ENCODE measurements at regions not wholly inside any gene's neighbourhood (a gene's known extent, or its start where the extent isn't known, plus 50 kb on each side); places are given as distances from the start of the nearest gene placed in this dataset.

- CTCF ChIA-PET = interaction anchor here (0.7 kb wide), 1 partner anchor 421 kb away, joined by 3 read pairs; no protein-coding TSS in a partner anchor
Observed at GRCh38 chr2:147660680-147661079, 184.1 kb upstream of the ACVR2A start.

GRCh38 chr2:147659051-147659450 lies 185.8 kb upstream of the ACVR2A start:
- Histone ChIP-seq H3K36me3 (ENCODE audit: control insufficient read depth in 2 of 2, insufficient read depth in 1 of 2, low read length in 2 of 2) (no peaks in the 10 kb centered on the region), H3K27ac (ENCODE audit: extremely low read depth, low read depth, low read length) (no peak overlapping the region), H3K4me1 (ENCODE audit: control insufficient read depth, insufficient read depth, low read length) (no peaks in the 10 kb centered on the region), H3K9me3 (ENCODE audit: control insufficient read depth, insufficient read depth, low read depth, low read length) (no peaks in the 10 kb centered on the region), H3K4me3 (ENCODE audit: low read depth, low read length) (no peak overlapping the region)
- ChIA-PET CTCF (no interaction called here), POLR2A (no interaction called here)
- no peak for TF ChIP-seq ZNF394 (tag by site-specific recombination; IDR thresholded peaks at IDR 0.05; ENCODE audit: borderline replicate concordance)
- no peak for TF ChIP-seq SETDB1 (IDR thresholded peaks at IDR 0.05; ENCODE audit: insufficient read length, low read length)
- no peak for TF ChIP-seq ZNF112 (tag by site-specific recombination; IDR thresholded peaks at IDR 0.05)
- no peak for TF ChIP-seq BCL11B (tag by site-specific recombination; IDR thresholded peaks at IDR 0.05; ENCODE audit: low read depth)
- TF ChIP-seq ZNF404 (tag by site-specific recombination; IDR thresholded peaks at IDR 0.05) = no peak
- no peak for TF ChIP-seq PATZ1 (tag by site-specific recombination; IDR thresholded peaks at IDR 0.05)
- TF ChIP-seq ZNF571 (tag by site-specific recombination; IDR thresholded peaks at IDR 0.05) = no peak
- no peak for TF ChIP-seq ZNF426 (tag by site-specific recombination; IDR thresholded peaks at IDR 0.05)
- TF ChIP-seq ZNF391 (tag by site-specific recombination; IDR thresholded peaks at IDR 0.05; ENCODE audit: borderline replicate concordance, low read depth) = no peak
- no peak for TF ChIP-seq PRDM2 (tag by site-specific recombination; IDR thresholded peaks at IDR 0.05; ENCODE audit: borderline replicate concordance)
- TF ChIP-seq ZNF16 (tag by site-specific recombination; IDR thresholded peaks at IDR 0.05; ENCODE audit: low read depth) = no peak
- TF ChIP-seq ZNF658 (tag by site-specific recombination; IDR thresholded peaks at IDR 0.05) = no peak
- TF ChIP-seq ZBTB6 (tag by site-specific recombination; IDR thresholded peaks at IDR 0.05) = no peak
- TF ChIP-seq ZNF148 (tag by site-specific recombination; IDR thresholded peaks at IDR 0.05; ENCODE audit: borderline replicate concordance) = no peak
- no peak for TF ChIP-seq ZNF157 (tag by site-specific recombination; IDR thresholded peaks at IDR 0.05)

More at GRCh38 chr2:147660680-147661079, 184.1 kb upstream of the ACVR2A start:
- no peaks in the 10 kb centered on the region for H3K4me1 ChIP-seq (ENCODE audit: control insufficient read depth, insufficient read depth, low read length)
- no peak overlapping the region for H3K4me3 ChIP-seq (ENCODE audit: low read depth, low read length)
- no peak for TF ChIP-seq ZBTB44 (tag by site-specific recombination; IDR thresholded peaks at IDR 0.05)
- no peak for TF ChIP-seq SETDB1 (IDR thresholded peaks at IDR 0.05; ENCODE audit: insufficient read length, low read length)
- TF ChIP-seq ZNF23 (tag by site-specific recombination; IDR thresholded peaks at IDR 0.05; ENCODE audit: borderline replicate concordance) = no peak
- no peak for TF ChIP-seq KLF16 (tag by site-specific recombination; IDR thresholded peaks at IDR 0.05)
- no peak for TF ChIP-seq ZNF621 (tag by site-specific recombination; IDR thresholded peaks at IDR 0.05)
- TF ChIP-seq ZNF792 (tag by site-specific recombination; IDR thresholded peaks at IDR 0.05) = no peak
- no peak for TF ChIP-seq ZNF560 (tag by site-specific recombination; IDR thresholded peaks at IDR 0.05; ENCODE audit: borderline replicate concordance)
- TF ChIP-seq TCF7L2 (IDR thresholded peaks at IDR 0.05; ENCODE audit: borderline replicate concordance, low read depth, low read length) = no peak
- no peak for TF ChIP-seq ZNF701 (tag by site-specific recombination; IDR thresholded peaks at IDR 0.05)
- no peak for TF ChIP-seq ZNF138 (tag by site-specific recombination; IDR thresholded peaks at IDR 0.05; ENCODE audit: borderline replicate concordance)
- TF ChIP-seq ZNF19 (tag by site-specific recombination; IDR thresholded peaks at IDR 0.05; ENCODE audit: low read depth) = no peak
- no peak for TF ChIP-seq SP7 (tag by site-specific recombination; IDR thresholded peaks at IDR 0.05)
- TF ChIP-seq ZNF112 (tag by site-specific recombination; IDR thresholded peaks at IDR 0.05) = no peak
- no peaks in the 10 kb centered on the region for H3K36me3 ChIP-seq (ENCODE audit: control insufficient read depth in 2 of 2, insufficient read depth in 1 of 2, low read length in 2 of 2)
- no peaks in the 10 kb centered on the region for H3K9me3 ChIP-seq (ENCODE audit: control insufficient read depth, insufficient read depth, low read depth, low read length)
- no peak overlapping the region for H3K27ac ChIP-seq (ENCODE audit: extremely low read depth, low read depth, low read length)
- POLR2A ChIA-PET = no interaction called here

Measured in HEK293 (cell line).